Activated T-cell treated with anti-CD3 and anti-CD28 coated beads, Interleukin-2, amount 50 U/mL, for 1 hour (primary cell): ENCODE measurements at regions not wholly inside any gene's neighbourhood (a gene's known extent, or its start where the extent isn't known, plus 50 kb on each side); places are given as distances from the start of the nearest gene placed in this dataset.

Experiments used
- DNase-seq: peaks from one replicate; pipeline ENCODE4 v3.0.0-alpha.2; 2020

- DNase-seq = no peak
Observed at GRCh38 chr5:165913059-165913458, 2378.4 kb upstream of the WWC1 start.

DNA sequence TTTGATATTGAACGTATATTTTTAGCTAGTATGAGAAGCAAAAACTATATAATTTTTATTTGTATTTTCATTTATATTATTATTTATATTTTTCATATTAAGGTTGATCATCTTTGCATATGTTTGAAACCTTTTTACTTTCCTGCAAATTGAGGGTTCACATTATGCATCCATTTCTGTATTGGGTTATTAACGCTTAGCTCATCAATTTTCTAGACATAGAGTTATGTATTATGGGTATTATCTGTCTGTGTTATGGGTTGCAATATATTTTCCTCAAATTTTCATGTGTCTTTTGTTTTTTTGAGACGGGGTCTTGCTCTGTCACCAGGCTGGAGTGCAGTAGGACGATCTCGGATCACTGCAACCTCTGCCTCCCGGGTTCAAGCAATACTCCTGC, 2377.0 kb upstream of the WWC1 start:
- DNase-seq = no peak

DNA sequence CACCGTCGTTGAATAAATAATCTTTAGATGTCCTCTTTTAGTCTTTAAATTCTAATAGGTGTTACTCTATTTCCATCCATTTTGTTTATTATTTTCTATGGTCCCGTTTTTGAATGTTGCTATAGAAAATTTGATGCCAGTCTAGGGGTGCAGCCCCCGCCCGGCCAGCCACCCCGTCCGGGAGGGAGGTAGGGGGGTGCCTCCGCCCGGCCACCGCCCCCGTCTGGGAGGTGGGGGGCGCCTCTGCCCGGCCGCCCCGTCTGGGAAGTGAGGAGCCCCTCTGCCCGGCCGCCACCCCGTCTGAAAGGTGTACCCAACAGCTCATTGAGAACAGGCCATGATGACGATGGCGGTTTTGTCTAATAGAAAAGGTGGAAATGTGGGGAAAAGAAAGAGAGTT, 2372.2 kb upstream of the WWC1 start:
- DNase-seq = no peak

GRCh38 chr5:165920655-165921054, 2370.8 kb upstream of the WWC1 start:
- no peak for DNase-seq

- DNase-seq = no peak
Observed at GRCh38 chr5:165928971-165929370, 2362.5 kb upstream of the WWC1 start.

- DNase-seq = no peak
Observed at GRCh38 chr5:165940541-165940940, 2350.9 kb upstream of the WWC1 start.

DNA sequence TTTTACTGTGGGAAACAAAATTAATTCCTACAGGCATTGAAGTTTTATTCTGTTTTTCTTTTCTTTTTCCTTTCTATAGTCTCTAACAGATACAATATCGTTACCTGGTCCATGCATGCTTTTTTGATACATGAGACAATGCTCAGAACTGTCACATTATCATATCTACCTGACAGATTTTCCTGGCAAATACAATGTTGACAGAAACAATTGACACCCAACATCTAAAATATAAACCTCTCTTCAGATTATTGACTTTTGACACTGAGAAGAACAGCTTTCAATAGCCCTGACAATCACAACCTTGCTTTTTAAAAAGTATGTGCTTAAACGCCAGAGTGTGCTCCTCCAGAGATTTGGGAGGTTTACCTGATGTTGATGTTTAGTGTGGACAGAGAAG, 2334.6 kb upstream of the WWC1 start:
- no peak for DNase-seq

GRCh38 chr5:165981671-165982070, 2309.8 kb upstream of the WWC1 start:
- DNase-seq = no peak

GRCh38 chr5:165996201-165996875, 2295.1 kb upstream of the WWC1 start:
- DNase-seq = no peak

- DNase-seq = no peak
Observed at GRCh38 chr5:165999693-166000320, 2291.6 kb upstream of the WWC1 start.

- DNase-seq = no peak
Observed at GRCh38 chr5:166004006-166004405, 2287.4 kb upstream of the WWC1 start.

GRCh38 chr5:166013415-166013814, 2278.0 kb upstream of the WWC1 start:
- no peak for DNase-seq

DNA sequence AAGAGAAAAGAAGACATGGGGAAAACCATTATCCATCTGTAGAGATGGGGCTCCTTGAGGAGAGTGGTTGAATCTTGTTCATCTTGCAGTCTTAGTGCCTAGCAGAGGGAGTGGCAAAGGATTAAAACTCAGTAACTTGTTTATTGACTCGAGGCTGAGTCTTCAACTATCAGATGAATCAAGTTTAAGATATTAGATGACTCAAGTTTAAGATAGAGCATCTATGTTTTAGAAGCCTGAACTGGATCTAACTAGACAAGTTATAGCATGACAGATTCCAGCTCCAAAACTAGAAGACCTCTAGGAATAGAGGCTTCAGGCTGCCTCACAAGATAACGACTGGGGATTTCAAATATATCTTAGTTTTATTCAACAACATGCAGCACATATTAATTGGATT, 2277.2 kb upstream of the WWC1 start:
- no peak for DNase-seq

DNA sequence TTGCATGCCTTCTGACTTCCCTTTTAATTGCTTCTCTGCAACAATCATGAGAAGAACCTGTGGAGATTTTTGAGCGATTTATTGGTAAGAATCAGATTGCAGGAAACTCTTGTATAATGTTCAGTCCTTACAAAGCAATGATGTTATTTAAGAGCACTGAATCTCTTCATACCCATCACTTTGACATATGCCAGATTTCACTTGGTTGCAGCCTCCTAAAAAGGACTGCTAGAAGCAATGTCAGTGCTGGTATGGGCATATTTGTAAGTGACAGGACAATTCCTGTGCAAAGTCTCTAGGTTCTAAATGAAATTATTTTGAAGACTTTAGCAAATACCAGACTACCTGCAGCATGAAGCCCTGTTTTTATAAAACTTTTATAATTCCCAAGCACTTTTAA, 2272.7 kb upstream of the WWC1 start:
- DNase-seq = no peak

- no peak for DNase-seq
Observed at GRCh38 chr5:166022065-166022464, 2269.4 kb upstream of the WWC1 start.

DNA sequence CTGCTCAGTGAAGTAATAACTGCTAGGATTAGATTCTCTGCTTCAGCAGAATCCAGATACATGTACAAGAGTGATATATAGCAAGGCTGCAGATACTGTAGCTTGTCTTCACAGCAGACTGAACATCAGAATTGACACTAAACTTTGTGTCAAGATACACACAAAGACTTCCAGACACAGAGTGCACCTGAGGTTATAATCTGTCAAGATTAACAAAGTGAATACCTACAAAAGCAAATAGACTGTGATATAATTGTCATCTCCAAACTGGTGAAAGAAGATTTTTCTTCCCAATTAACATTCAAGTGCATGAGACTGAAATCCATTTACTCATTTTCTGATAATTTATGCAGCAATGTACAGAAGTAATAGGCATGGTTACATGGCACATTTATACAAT, 2266.5 kb upstream of the WWC1 start:
- no peak for DNase-seq

- DNase-seq = no peak
Observed at GRCh38 chr5:166027582-166027981, 2263.9 kb upstream of the WWC1 start.

GRCh38 chr5:166031926-166032325, 2259.5 kb upstream of the WWC1 start:
- DNase-seq = no peak

- no peak for DNase-seq
Observed at GRCh38 chr5:166032601-166033000, 2258.8 kb upstream of the WWC1 start.

DNA sequence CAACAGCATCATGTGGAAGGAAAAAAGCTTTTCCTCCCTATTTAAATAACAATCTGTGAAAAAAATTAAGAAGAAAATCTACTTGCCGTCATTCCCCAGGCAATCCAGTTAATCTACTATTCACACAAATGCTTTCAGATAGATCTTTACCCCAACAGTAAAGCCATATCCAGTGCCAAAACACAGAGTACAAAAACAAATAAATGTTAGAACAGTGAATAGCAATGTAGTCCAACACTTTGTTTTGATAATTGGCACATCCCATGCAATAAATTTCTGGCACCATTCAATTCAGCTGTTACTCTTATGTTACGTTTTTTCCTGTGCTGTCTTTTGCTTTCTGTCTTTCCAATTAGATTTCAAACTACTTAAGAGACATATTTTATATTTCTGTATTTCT, 2245.5 kb upstream of the WWC1 start:
- DNase-seq = no peak

DNA sequence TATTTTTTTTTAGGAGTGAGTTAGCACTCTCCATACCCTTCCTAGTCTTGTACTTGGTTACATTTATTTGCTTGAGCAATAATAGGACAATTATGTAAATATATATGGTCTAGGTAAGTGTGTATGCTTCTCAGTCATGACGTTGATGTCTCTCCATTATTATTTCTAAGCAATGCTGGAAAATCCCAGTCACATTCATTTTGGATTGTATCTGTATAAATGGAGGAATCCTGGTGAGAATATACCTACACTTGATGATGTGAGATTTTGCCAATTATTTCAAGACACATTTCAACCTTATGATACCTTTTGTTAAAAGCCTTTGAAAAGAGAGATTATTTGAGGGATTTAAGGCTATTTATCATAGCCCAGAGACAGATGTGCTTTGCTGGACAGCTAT, 2244.5 kb upstream of the WWC1 start:
- no peak for DNase-seq

DNA sequence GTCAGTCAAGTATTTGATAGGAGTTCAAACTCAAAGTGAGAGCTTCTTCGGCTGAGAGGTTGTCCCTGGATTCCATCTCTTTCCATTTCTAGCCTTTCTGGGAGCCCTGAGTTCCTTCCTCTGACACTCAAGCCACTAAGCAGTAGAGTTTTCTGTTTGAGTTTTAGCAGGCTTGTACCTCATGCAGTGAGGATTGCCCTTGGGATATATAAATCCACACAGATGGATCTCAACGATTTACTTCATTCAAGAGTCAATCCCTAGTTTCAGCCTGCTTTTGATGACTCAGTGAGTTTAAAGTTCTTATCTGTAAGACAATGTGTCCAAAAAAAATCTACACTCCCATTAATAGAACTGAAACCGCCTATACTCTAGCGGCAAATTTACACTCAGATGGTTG, 2240.9 kb upstream of the WWC1 start:
- no peak for DNase-seq

GRCh38 chr5:166058660-166059059, 2232.8 kb upstream of the WWC1 start:
- no peak for DNase-seq

- DNase-seq = no peak
Observed at GRCh38 chr5:166062094-166062493, 2229.4 kb upstream of the WWC1 start.

- no peak for DNase-seq
Observed at GRCh38 chr5:166062719-166063118, 2228.7 kb upstream of the WWC1 start.
